NCI-H128 (cell line): ENCODE measurements at regions not wholly inside any gene's neighbourhood (a gene's known extent, or its start where the extent isn't known, plus 50 kb on each side); places are given as distances from the start of the nearest gene placed in this dataset.
"Not testable (repeated sequence)": the region's sequence is repeated elsewhere in the genome, so short reads cannot be mapped to it uniquely, and the experiment has no call there.

Experiments
- DNase-seq: peaks from one replicate; lab custom pipeline; 2025; ENCODE audit not compliant: unreplicated experiment; lab: John Stamatoyannopoulos, UW

- DNase-seq: no peak
Measured at GRCh38 chr4:151866592-151866918, 105.7 kb upstream of the GATB start.

- DNase-seq: no peak
Measured at GRCh38 chr4:151865744-151866591, 105.2 kb upstream of the GATB start.

GRCh38 chr4:151865312-151865711, 104.5 kb upstream of the GATB start:
- no peak for DNase-seq

- no peak for DNase-seq
Measured at GRCh38 chr4:151864068-151864467, 103.3 kb upstream of the GATB start.

- no peak for DNase-seq
Measured at GRCh38 chr4:151862766-151863165, 102.0 kb upstream of the GATB start.

- no peak for DNase-seq
Measured at GRCh38 chr4:151860561-151861093, 99.8 kb upstream of the GATB start.

- DNase-seq: no peak
Measured at GRCh38 chr4:151859641-151860040, 98.8 kb upstream of the GATB start.

- DNase-seq: no peak
Measured at GRCh38 chr4:151858356-151858755, 97.5 kb upstream of the GATB start.

- DNase-seq: no peak
Measured at GRCh38 chr4:151857368-151857767, 96.6 kb upstream of the GATB start.

- DNase-seq: no peak
Measured at GRCh38 chr4:151855747-151856146, 94.9 kb upstream of the GATB start.

- DNase-seq: no peak
Measured at GRCh38 chr4:151854731-151855130, 93.9 kb upstream of the GATB start.

GRCh38 chr4:151853034-151853433, 92.2 kb upstream of the GATB start:
- DNase-seq: no peak

GRCh38 chr4:151852202-151852601, 91.4 kb upstream of the GATB start:
- no peak for DNase-seq

GRCh38 chr4:151851354-151851753, 90.5 kb upstream of the GATB start:
- no peak for DNase-seq

- no peak for DNase-seq
Measured at GRCh38 chr4:151850791-151851213, 90.0 kb upstream of the GATB start.

- DNase-seq: not testable (repeated sequence)
Measured at GRCh38 chr4:151845551-151845950, 84.7 kb upstream of the GATB start.

- no peak for DNase-seq
Measured at GRCh38 chr4:151842430-151843079, 81.7 kb upstream of the GATB start.

GRCh38 chr4:151841107-151841506, 80.3 kb upstream of the GATB start:
- no peak for DNase-seq

- DNase-seq: no peak
Measured at GRCh38 chr4:151835467-151835866, 74.7 kb upstream of the GATB start.

GRCh38 chr4:151833174-151833573, 72.4 kb upstream of the GATB start:
- no peak for DNase-seq

- no peak for DNase-seq
Measured at GRCh38 chr4:151831526-151831925, 70.7 kb upstream of the GATB start.

GRCh38 chr4:151830168-151830567, 69.4 kb upstream of the GATB start:
- DNase-seq: no peak
